Liver (tissue), 8 donors: ENCODE measurements at regions not wholly inside any gene's neighbourhood (a gene's known extent, or its start where the extent isn't known, plus 50 kb on each side); places are given as distances from the start of the nearest gene placed in this dataset.

Experiments
- DNase-seq: peaks from one replicate; pipeline ENCODE4 v3.0.0-alpha.2; 2017; ENCODE audit warnings: low spot score
- H3K27ac ChIP-seq, 2 donors: one replicate each; pipeline ENCODE4 v1.7.0; 2013; ENCODE audit warnings: inconsistent platforms in 2 of 2, low read length in 2 of 2, control low read depth in 1 of 2, low read depth in 1 of 2, mild to moderate bottlenecking in 1 of 2
- H3K27me3 ChIP-seq, 4 donors: one replicate each; pipeline versions ENCODE4 v1.6.1 to v1.7.0; 2013; ENCODE audit warnings: low read length in 3 of 4, inconsistent platforms in 1 of 4, mild to moderate bottlenecking in 1 of 4, moderate library complexity in 1 of 4; ENCODE audit not compliant: control insufficient read depth in 4 of 4, insufficient read depth in 4 of 4
- H3K36me3 ChIP-seq, 4 donors: one replicate each; pipeline versions ENCODE4 v1.6.1 to v1.7.0; 2013; ENCODE audit warnings: low read length in 3 of 4, mild to moderate bottlenecking in 3 of 4, low read depth in 1 of 4, moderate library complexity in 1 of 4; ENCODE audit not compliant: control insufficient read depth in 4 of 4, insufficient read depth in 3 of 4
- H3K4me1 ChIP-seq, 4 donors: one replicate each; pipeline versions ENCODE4 v1.6.1 to v1.7.0; 2013; ENCODE audit warnings: low read length in 3 of 4, mild to moderate bottlenecking in 3 of 4, moderate library complexity in 1 of 4; ENCODE audit not compliant: control insufficient read depth in 4 of 4, insufficient read depth in 4 of 4
- H3K4me3 ChIP-seq, 3 donors: one replicate each; pipeline versions ENCODE4 v1.6.1 to v1.7.0; 2013; ENCODE audit warnings: low read length in 3 of 3, control low read depth in 1 of 3, low read depth in 1 of 3, mild to moderate bottlenecking in 1 of 3
- H3K9ac ChIP-seq, 2 donors: one replicate each; pipeline ENCODE4 v1.7.0; 2013; ENCODE audit warnings: low read length in 2 of 2, mild to moderate bottlenecking in 2 of 2, moderate library complexity in 2 of 2, control low read depth in 1 of 2, low read depth in 1 of 2
- H3K9me3 ChIP-seq, 4 donors: one replicate each; pipeline versions ENCODE4 v1.6.1 to v1.7.0; 2013; ENCODE audit warnings: low read length in 3 of 4; ENCODE audit not compliant: control insufficient read depth in 4 of 4
- EGR1 ChIP-seq, 2 donors: IDR thresholded peaks; 2 replicates each; pipeline ENCODE4 v1.6.1; 2016 to 2018; ENCODE audit warnings: antibody characterized with exemption in 2 of 2, low read depth in 2 of 2
- FOXA1 ChIP-seq: IDR thresholded peaks from 2 replicates; pipeline ENCODE4 v1.6.1; 2016; ENCODE audit warnings: antibody characterized with exemption
- FOXA2 ChIP-seq: IDR thresholded peaks from 2 replicates; pipeline ENCODE4 v1.6.1; 2016; ENCODE audit warnings: antibody characterized with exemption
- GABPA ChIP-seq, 2 donors: IDR thresholded peaks in 1 of 2; conservative IDR thresholded peaks in 1 of 2; 2 replicates each; pipeline ENCODE4 v1.6.1; 2016; ENCODE audit warnings: antibody characterized with exemption in 2 of 2, mild to moderate bottlenecking in 1 of 2, moderate library complexity in 1 of 2
- HNF4A ChIP-seq, 2 donors: conservative IDR thresholded peaks; 2 replicates each; pipeline ENCODE4 v1.6.1; 2016; ENCODE audit warnings: antibody characterized with exemption in 2 of 2, mild to moderate bottlenecking in 2 of 2
- HNF4G ChIP-seq: IDR thresholded peaks from 2 replicates; pipeline ENCODE4 v1.6.1; 2016; ENCODE audit warnings: antibody characterized with exemption
- JUND ChIP-seq, 2 donors: IDR thresholded peaks; 2 replicates each; pipeline ENCODE4 v1.6.1; 2016; ENCODE audit warnings: antibody characterized with exemption in 2 of 2
- NR2F2 ChIP-seq: IDR thresholded peaks from 2 replicates; pipeline ENCODE4 v1.6.1; 2016; ENCODE audit warnings: antibody characterized with exemption
- RAD21 ChIP-seq, 2 donors: IDR thresholded peaks; 2 replicates each; pipeline ENCODE4 v1.6.1; 2016; ENCODE audit warnings: antibody characterized with exemption in 2 of 2, mild to moderate bottlenecking in 2 of 2
- RXRA ChIP-seq, 2 donors: IDR thresholded peaks; 2 replicates each; pipeline ENCODE4 v1.6.1; 2017 to 2018; ENCODE audit warnings: antibody characterized with exemption in 2 of 2, mild to moderate bottlenecking in 1 of 2
- SP1 ChIP-seq: IDR thresholded peaks from 2 replicates; pipeline ENCODE4 v1.6.1; 2018; ENCODE audit warnings: antibody characterized with exemption, mild to moderate bottlenecking
- TAF1 ChIP-seq: conservative IDR thresholded peaks from 2 replicates; pipeline ENCODE4 v1.6.1; 2016; ENCODE audit warnings: antibody characterized with exemption, mild to moderate bottlenecking
- YY1 ChIP-seq: IDR thresholded peaks from 2 replicates; pipeline ENCODE4 v1.6.1; 2016; ENCODE audit warnings: antibody characterized with exemption, mild to moderate bottlenecking
- WGBS: extraction: QIAGEN DNeasy Blood & Tissue Kit; methylation state at CpG from one replicate; pipeline ENCODE4 v1.1.7; 2013; 5-methylcytosine and 5-hydroxymethylcytosine counted together
- TF ChIP-seq, protein P1 (sequence below): fragments of 150-350 bp; IDR thresholded peaks from 2 replicates; pipeline ENCODE4 v1.5.1; 2017; ENCODE audit warnings: improper control_type of control experiment, low read depth, low read length; ENCODE audit not compliant: missing input control
- TF ChIP-seq, protein P2 (sequence below): IDR thresholded peaks from 2 replicates; pipeline ENCODE4 v1.6.1; 2016; ENCODE audit warnings: antibody characterized with exemption
- TF ChIP-seq, protein P3 (sequence below): IDR thresholded peaks from 2 replicates; pipeline ENCODE4 v1.6.1; 2016; ENCODE audit warnings: antibody characterized with exemption, mild to moderate bottlenecking
- TF ChIP-seq, protein P4 (sequence below): IDR thresholded peaks from 2 replicates; pipeline ENCODE4 v1.6.1; 2016; ENCODE audit warnings: antibody characterized with exemption
- TF ChIP-seq, protein P5 (sequence below): IDR thresholded peaks from 2 replicates; pipeline ENCODE4 v1.6.1; 2016; ENCODE audit warnings: antibody characterized with exemption
- donor health status: healthy.
- donor health status: healthy.
- donor health status: healthy.
- donor health status: healthy.
- donor health status: healthy.

DNA sequence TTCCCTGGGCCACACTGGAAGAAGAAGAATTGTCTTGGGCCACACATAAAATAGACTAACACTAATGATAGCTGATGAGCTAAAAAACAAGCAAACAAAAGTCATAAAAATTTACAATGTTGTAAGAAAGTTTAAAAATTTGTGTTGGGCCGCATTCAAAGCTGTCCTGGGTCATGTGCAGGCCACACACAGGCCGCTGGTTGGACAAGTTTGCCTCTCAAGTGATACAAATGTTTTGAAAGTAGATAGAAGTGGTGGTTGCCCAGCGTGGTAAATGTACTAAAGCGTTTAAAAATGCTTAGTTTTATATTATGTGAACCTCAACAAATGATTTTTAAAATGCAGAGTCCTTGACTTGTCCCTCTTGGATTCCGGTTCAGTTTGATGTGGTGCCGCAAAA, 94.9 kb upstream of the TBCA start (continued):
- TF ChIP-seq, protein P1, sequence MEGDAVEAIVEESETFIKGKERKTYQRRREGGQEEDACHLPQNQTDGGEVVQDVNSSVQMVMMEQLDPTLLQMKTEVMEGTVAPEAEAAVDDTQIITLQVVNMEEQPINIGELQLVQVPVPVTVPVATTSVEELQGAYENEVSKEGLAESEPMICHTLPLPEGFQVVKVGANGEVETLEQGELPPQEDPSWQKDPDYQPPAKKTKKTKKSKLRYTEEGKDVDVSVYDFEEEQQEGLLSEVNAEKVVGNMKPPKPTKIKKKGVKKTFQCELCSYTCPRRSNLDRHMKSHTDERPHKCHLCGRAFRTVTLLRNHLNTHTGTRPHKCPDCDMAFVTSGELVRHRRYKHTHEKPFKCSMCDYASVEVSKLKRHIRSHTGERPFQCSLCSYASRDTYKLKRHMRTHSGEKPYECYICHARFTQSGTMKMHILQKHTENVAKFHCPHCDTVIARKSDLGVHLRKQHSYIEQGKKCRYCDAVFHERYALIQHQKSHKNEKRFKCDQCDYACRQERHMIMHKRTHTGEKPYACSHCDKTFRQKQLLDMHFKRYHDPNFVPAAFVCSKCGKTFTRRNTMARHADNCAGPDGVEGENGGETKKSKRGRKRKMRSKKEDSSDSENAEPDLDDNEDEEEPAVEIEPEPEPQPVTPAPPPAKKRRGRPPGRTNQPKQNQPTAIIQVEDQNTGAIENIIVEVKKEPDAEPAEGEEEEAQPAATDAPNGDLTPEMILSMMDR, result no peak
- TF ChIP-seq SP1, result no peak
- no peak for TF ChIP-seq RAD21 (IDR thresholded peaks at IDR 0.05)
- TF ChIP-seq FOXA1, result no peak

DNA sequence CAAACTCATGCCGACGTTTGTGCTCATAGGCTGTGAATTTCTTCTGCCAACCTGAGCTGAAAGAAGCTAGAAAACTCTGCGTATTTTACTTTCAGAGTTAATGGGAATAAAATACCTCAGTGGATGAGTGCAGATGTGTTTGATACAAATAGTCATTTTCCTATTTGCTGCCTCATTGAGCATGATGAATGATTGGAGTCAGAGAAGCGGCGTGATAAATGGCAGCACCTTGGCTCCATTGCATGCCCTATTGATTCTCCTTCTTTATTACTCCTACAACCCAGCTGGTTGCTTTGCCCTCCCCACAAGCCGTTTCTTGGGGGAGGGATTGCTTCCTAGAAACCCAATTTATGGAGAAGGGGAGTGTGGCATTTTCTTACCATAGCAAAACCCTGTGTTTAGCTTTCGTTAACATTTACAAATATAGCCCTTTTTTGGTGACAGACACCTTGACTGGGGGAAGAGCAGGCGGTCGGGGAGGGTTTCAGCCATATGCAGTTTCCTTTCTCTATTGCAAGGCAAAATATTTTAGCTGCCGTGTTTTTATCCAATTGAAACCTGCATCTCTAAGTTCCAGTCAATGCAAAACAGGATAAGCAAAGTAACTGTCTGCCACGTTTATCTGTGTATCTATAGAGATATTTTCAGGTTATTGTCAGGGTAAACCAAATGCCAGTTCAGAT, 93.1 kb upstream of the TBCA start:
- Histone ChIP-seq H3K27me3 (no peaks in the 10 kb centered on the region), H3K27ac (no peak overlapping the region), H3K4me3 (no peak overlapping the region), H3K36me3 (no peaks in the 10 kb centered on the region), H3K4me1 (no peaks in the 10 kb centered on the region), H3K9ac (no peak overlapping the region), H3K9me3 (no peaks in the 10 kb centered on the region)
- 85% methylated on average over 11 of the region's 11 CpGs for WGBS
- DNase-seq, result no peak
- TF ChIP-seq GABPA (IDR thresholded peaks at IDR 0.05 in 1 of 2, conservative IDR thresholded peaks at IDR 0.05 in 1 of 2) (no peak), TAF1 (no peak), JUND (IDR thresholded peaks at IDR 0.05) (no peak), SP1 (no peak), HNF4G (no peak), NR2F2 (no peak), FOXA2 (no peak), RXRA (IDR thresholded peaks at IDR 0.05) (no peak), EGR1 (IDR thresholded peaks at IDR 0.05; ENCODE audit: low read depth in 2 of 2) (no peak), HNF4A (conservative IDR thresholded peaks at IDR 0.05) (no peak), YY1 (no peak), FOXA1 (no peak), RAD21 (IDR thresholded peaks at IDR 0.05) (no peak)
- TF ChIP-seq, protein P1, result no peak
- TF ChIP-seq, protein P2, sequence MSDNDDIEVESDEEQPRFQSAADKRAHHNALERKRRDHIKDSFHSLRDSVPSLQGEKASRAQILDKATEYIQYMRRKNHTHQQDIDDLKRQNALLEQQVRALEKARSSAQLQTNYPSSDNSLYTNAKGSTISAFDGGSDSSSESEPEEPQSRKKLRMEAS, result no peak
- TF ChIP-seq, protein P3, sequence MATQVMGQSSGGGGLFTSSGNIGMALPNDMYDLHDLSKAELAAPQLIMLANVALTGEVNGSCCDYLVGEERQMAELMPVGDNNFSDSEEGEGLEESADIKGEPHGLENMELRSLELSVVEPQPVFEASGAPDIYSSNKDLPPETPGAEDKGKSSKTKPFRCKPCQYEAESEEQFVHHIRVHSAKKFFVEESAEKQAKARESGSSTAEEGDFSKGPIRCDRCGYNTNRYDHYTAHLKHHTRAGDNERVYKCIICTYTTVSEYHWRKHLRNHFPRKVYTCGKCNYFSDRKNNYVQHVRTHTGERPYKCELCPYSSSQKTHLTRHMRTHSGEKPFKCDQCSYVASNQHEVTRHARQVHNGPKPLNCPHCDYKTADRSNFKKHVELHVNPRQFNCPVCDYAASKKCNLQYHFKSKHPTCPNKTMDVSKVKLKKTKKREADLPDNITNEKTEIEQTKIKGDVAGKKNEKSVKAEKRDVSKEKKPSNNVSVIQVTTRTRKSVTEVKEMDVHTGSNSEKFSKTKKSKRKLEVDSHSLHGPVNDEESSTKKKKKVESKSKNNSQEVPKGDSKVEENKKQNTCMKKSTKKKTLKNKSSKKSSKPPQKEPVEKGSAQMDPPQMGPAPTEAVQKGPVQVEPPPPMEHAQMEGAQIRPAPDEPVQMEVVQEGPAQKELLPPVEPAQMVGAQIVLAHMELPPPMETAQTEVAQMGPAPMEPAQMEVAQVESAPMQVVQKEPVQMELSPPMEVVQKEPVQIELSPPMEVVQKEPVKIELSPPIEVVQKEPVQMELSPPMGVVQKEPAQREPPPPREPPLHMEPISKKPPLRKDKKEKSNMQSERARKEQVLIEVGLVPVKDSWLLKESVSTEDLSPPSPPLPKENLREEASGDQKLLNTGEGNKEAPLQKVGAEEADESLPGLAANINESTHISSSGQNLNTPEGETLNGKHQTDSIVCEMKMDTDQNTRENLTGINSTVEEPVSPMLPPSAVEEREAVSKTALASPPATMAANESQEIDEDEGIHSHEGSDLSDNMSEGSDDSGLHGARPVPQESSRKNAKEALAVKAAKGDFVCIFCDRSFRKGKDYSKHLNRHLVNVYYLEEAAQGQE, result no peak
- TF ChIP-seq, protein P4, sequence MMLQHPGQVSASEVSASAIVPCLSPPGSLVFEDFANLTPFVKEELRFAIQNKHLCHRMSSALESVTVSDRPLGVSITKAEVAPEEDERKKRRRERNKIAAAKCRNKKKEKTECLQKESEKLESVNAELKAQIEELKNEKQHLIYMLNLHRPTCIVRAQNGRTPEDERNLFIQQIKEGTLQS, result no peak
- TF ChIP-seq, protein P5, sequence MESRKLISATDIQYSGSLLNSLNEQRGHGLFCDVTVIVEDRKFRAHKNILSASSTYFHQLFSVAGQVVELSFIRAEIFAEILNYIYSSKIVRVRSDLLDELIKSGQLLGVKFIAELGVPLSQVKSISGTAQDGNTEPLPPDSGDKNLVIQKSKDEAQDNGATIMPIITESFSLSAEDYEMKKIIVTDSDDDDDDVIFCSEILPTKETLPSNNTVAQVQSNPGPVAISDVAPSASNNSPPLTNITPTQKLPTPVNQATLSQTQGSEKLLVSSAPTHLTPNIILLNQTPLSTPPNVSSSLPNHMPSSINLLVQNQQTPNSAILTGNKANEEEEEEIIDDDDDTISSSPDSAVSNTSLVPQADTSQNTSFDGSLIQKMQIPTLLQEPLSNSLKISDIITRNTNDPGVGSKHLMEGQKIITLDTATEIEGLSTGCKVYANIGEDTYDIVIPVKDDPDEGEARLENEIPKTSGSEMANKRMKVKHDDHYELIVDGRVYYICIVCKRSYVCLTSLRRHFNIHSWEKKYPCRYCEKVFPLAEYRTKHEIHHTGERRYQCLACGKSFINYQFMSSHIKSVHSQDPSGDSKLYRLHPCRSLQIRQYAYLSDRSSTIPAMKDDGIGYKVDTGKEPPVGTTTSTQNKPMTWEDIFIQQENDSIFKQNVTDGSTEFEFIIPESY, result no peak
